Parathyroid adenoma (tissue), 2 donors: ENCODE measurements at regions not wholly inside any gene's neighbourhood (a gene's known extent, or its start where the extent isn't known, plus 50 kb on each side); places are given as distances from the start of the nearest gene placed in this dataset.
"Not testable (repeated sequence)": the region's sequence is repeated elsewhere in the genome, so short reads cannot be mapped to it uniquely, and the experiment has no call there.

Experiments
- H2AFZ ChIP-seq: fragments of 300-600 bp; sonication (generic); one replicate; pipeline ENCODE4 v1.7.0; 2017; ENCODE audit warnings: antibody characterized with exemption, mild to moderate bottlenecking
- H3K27ac ChIP-seq: fragments of 300-600 bp; sonication (generic); one replicate; pipeline ENCODE4 v1.7.0; 2017
- H3K27me3 ChIP-seq: fragments of 300-600 bp; sonication (generic); one replicate; pipeline ENCODE4 v1.7.0; 2017; ENCODE audit warnings: low read length; ENCODE audit not compliant: control insufficient read depth, insufficient read depth
- H3K36me3 ChIP-seq: fragments of 300-600 bp; sonication (generic); one replicate; pipeline ENCODE4 v1.7.0; 2017; ENCODE audit warnings: low read length; ENCODE audit not compliant: control insufficient read depth, insufficient read depth
- H3K4me1 ChIP-seq: fragments of 300-600 bp; sonication (generic); one replicate; pipeline ENCODE4 v1.7.0; 2017; ENCODE audit warnings: control low read depth
- H3K4me2 ChIP-seq: fragments of 300-600 bp; sonication (generic); one replicate; pipeline ENCODE4 v1.7.0; 2017; ENCODE audit warnings: low read length
- H3K4me3 ChIP-seq: fragments of 300-600 bp; sonication (generic); one replicate; pipeline ENCODE4 v1.7.0; 2017; ENCODE audit warnings: low read depth, low read length
- H3K79me2 ChIP-seq: fragments of 300-600 bp; sonication (generic); one replicate; pipeline ENCODE4 v1.7.0; 2017; ENCODE audit warnings: control low read depth
- H3K9ac ChIP-seq: fragments of 300-600 bp; sonication (generic); one replicate; pipeline ENCODE4 v1.7.0; 2017; ENCODE audit warnings: mild to moderate bottlenecking
- H3K9me3 ChIP-seq: fragments of 300-600 bp; sonication (generic); one replicate; pipeline ENCODE4 v1.7.0; 2017; ENCODE audit warnings: low read length; ENCODE audit not compliant: control insufficient read depth
- TF ChIP-seq, protein P1 (sequence below): fragments of 300-600 bp; sonication (generic); IDR thresholded peaks from one replicate; pipeline ENCODE4 v1.7.0; 2017; ENCODE audit warnings: antibody characterized with exemption, mild to moderate bottlenecking
- donor health status: primary hyperparathyroidism.

DNA sequence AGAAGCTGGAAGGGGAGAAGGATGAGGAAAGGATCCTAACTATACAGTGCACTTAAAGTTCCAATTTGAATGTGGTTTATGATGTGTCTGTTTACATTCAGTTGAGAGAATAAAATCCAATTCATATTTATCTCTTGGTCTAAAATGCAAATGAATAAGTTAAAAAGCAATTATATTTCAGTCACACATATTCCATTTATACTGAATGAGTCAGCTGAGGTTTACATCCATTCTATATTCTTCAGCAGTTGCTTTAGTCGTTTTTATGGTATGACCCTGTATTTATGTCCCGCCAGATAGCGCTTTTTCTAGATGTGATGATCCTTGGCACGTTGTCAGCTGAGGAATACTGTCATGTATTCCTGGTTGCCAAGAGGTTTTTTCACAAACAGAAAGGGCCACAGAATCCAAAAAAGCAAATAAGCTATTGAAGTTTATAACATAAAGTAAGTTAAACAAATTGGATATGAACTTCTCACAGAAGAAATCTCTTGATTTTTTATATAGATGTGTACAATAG lies 866.2 kb downstream of the NCAM2 start:
- no peaks in the 10 kb centered on the region for H3K36me3 ChIP-seq
- no peaks in the 10 kb centered on the region for H3K27me3 ChIP-seq
- no peak overlapping the region for H2AFZ ChIP-seq
- H3K27ac ChIP-seq: no peak overlapping the region
- H3K9me3 ChIP-seq: no peaks in the 10 kb centered on the region
- H3K4me2 ChIP-seq: no peak overlapping the region
- TF ChIP-seq, protein P1, sequence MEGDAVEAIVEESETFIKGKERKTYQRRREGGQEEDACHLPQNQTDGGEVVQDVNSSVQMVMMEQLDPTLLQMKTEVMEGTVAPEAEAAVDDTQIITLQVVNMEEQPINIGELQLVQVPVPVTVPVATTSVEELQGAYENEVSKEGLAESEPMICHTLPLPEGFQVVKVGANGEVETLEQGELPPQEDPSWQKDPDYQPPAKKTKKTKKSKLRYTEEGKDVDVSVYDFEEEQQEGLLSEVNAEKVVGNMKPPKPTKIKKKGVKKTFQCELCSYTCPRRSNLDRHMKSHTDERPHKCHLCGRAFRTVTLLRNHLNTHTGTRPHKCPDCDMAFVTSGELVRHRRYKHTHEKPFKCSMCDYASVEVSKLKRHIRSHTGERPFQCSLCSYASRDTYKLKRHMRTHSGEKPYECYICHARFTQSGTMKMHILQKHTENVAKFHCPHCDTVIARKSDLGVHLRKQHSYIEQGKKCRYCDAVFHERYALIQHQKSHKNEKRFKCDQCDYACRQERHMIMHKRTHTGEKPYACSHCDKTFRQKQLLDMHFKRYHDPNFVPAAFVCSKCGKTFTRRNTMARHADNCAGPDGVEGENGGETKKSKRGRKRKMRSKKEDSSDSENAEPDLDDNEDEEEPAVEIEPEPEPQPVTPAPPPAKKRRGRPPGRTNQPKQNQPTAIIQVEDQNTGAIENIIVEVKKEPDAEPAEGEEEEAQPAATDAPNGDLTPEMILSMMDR: no peak
- H3K9ac ChIP-seq: no peak overlapping the region
- H3K79me2 ChIP-seq: no peaks in the 10 kb centered on the region
- H3K4me1 ChIP-seq: no peaks in the 10 kb centered on the region
- H3K4me3 ChIP-seq: no peak overlapping the region

- Histone ChIP-seq H3K9me3 (no peaks in the 10 kb centered on the region), H3K4me3 (no peak overlapping the region), H3K4me1 (no peaks in the 10 kb centered on the region), H2AFZ (no peak overlapping the region), H3K27me3 (no peaks in the 10 kb centered on the region), H3K4me2 (no peak overlapping the region), H3K79me2 (no peaks in the 10 kb centered on the region), H3K27ac (no peak overlapping the region), H3K36me3 (no peaks in the 10 kb centered on the region), H3K9ac (no peak overlapping the region)
- TF ChIP-seq, protein P1: no peak
These were observed 899.2 kb downstream of the NCAM2 start for GRCh38 chr21:21897275-21897883.

GRCh38 chr21:21898801-21899200 lies 900.6 kb downstream of the NCAM2 start:
- H3K27ac ChIP-seq: no peak overlapping the region
- H3K4me1 ChIP-seq: no peaks in the 10 kb centered on the region
- H2AFZ ChIP-seq: no peak overlapping the region
- H3K36me3 ChIP-seq: no peaks in the 10 kb centered on the region
- TF ChIP-seq, protein P1: no peak
- no peak overlapping the region for H3K4me3 ChIP-seq
- H3K9me3 ChIP-seq: no peaks in the 10 kb centered on the region
- H3K27me3 ChIP-seq: no peaks in the 10 kb centered on the region
- H3K79me2 ChIP-seq: no peaks in the 10 kb centered on the region
- no peak overlapping the region for H3K4me2 ChIP-seq
- no peak overlapping the region for H3K9ac ChIP-seq

- H3K36me3 ChIP-seq, H3K27me3 ChIP-seq, H3K9me3 ChIP-seq, H3K9ac ChIP-seq, H3K4me2 ChIP-seq, H3K27ac ChIP-seq, H3K4me1 ChIP-seq, H3K4me3 ChIP-seq, H2AFZ ChIP-seq, H3K79me2 ChIP-seq: not testable (repeated sequence)
These were observed 904.2 kb downstream of the NCAM2 start for GRCh38 chr21:21902416-21902815.

- Histone ChIP-seq H3K4me2 (no peak overlapping the region), H3K9ac (no peak overlapping the region), H3K79me2 (no peaks in the 10 kb centered on the region), H3K4me3 (no peak overlapping the region), H3K9me3 (no peaks in the 10 kb centered on the region), H2AFZ (no peak overlapping the region), H3K27me3 (no peaks in the 10 kb centered on the region), H3K4me1 (no peaks in the 10 kb centered on the region), H3K27ac (no peak overlapping the region), H3K36me3 (no peaks in the 10 kb centered on the region)
- TF ChIP-seq, protein P1: no peak
These were observed 909.1 kb downstream of the NCAM2 start for GRCh38 chr21:21907271-21907670.
